ENCODE measurements at regions not wholly inside any gene's neighbourhood (a gene's known extent, or its start where the extent isn't known, plus 50 kb on each side); places are given as distances from the start of the nearest gene placed in this dataset.
A peak's percentile ranks its signal among the peaks of the same experiment; 100 is the strongest.

DNA sequence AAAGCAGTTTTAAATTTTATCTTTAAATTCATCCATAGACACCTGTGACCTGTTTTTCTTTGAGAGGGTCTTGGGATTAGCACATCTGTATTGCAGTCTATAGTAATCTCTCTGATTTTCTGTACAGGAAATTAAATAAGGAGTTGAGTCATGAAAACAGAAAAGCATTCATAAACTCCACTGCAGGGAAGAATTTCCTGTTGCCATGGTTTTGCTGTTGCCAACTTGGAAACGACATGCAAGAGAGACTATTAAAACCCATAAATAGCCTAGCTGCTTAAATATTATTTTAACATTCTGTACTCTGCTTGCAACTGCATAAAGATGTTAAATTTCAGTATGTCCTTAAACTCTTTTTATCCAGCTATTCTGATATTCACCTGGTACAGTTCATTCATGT lies 281.0 kb upstream of the RGS6 start:
- BruUV-seq (replicated peaks) = no TSS peak
- H4K91ac ChIP-seq (ENCODE audit: insufficient read depth, low read depth, low read length) = no peak overlapping the region
- H3K79me1 ChIP-seq (ENCODE audit: low read depth in 1 of 2, low read length in 2 of 2) = peaks cover 9 to 35% of the 10 kb centered on the region in 2 experiments
- H3K27ac ChIP-seq (ENCODE audit: insufficient read depth, low read length) = no peak overlapping the region
- peaks cover 6% of the 10 kb centered on the region for H3K4me1 ChIP-seq (ENCODE audit: control insufficient read depth, insufficient read depth, low read length)
- H2BK5ac ChIP-seq (ENCODE audit: low read depth, low read length, poor library complexity, severe bottlenecking) = peak overlapping the region; percentile 21
- CTCF ChIA-PET = interaction anchor here (0.9 kb wide), 1 partner anchor 176 kb away, joined by 3 read pairs; no protein-coding TSS in a partner anchor
- no peak overlapping the region for H2BK120ac ChIP-seq (ENCODE audit: low read depth, low read length)
- in situ Hi-C loops (cut with MboI; ENCODE audit: low sequenced_read_pairs) = no loop called here
- H2AK5ac ChIP-seq (ENCODE audit: low read depth, low read length) = no peak overlapping the region
- H2BK15ac ChIP-seq (ENCODE audit: low read depth, low read length) = no peak overlapping the region; the same call in 2 of the 3 replicates
- 0 out of 2 replicates have a peak, but pooled peaks cover 3% of the 10 kb centered on the region for H3K9me1 ChIP-seq (ENCODE audit: insufficient read depth, low read length)
- H3K4me2 ChIP-seq (ENCODE audit: low read depth, low read length) = peak overlapping the region; percentile 64; the same call in 1 of the 2 replicates
- H4K20me1 ChIP-seq (ENCODE audit: insufficient read depth, low read length) = no peaks in the 10 kb centered on the region
- DNase-seq (peak; percentile 95), ATAC-seq (ENCODE audit: low read depth) (peak; percentile 96)
- no peak overlapping the region for H3K23ac ChIP-seq (ENCODE audit: low read depth, low read length)
- WGBS, 2 experiments (ENCODE audit: extremely low coverage in 2 of 2, insufficient read length in 1 of 2) = no CpG with 5 or more reads among the region's 1 CpG
- H3K27me3 ChIP-seq (ENCODE audit: control insufficient read depth, insufficient read depth, low read length) = no peaks in the 10 kb centered on the region
- no peak overlapping the region; the same call in 1 of the 2 replicates for H2BK20ac ChIP-seq (ENCODE audit: low read depth, low read length)
- dilution Hi-C loops (cut with HindIII; ENCODE audit: low sequenced_read_pairs, unreplicated experiment) = no loop called here
- peak overlapping the region; percentile 91; the same call in 1 of the 2 replicates for H3K18ac ChIP-seq (ENCODE audit: low read depth, low read length)
- no peak overlapping the region for H3K4ac ChIP-seq (ENCODE audit: low read depth, low read length)
- H3K14ac ChIP-seq (replicated peaks; ENCODE audit: low read depth, low read length) = 0 out of 2 replicates have a peak overlapping the region, but pooled peaks have one; percentile 8
- no peak overlapping the region for H2AFZ ChIP-seq (replicated peaks; ENCODE audit: low read length, poor library complexity)
- H3K36me3 ChIP-seq (ENCODE audit: control insufficient read depth, insufficient read depth, low read length) = peaks cover 1% of the 10 kb centered on the region
- H4K5ac ChIP-seq (ENCODE audit: low read depth, low read length) = 0 out of 2 replicates have a peak overlapping the region, but pooled peaks have one; percentile 36
- H4K8ac ChIP-seq (ENCODE audit: low read depth in 2 of 2, low read length in 2 of 2) = no peak overlapping the region; a peak in 1 of 4 replicates
- no peak overlapping the region for H3K56ac ChIP-seq (ENCODE audit: extremely low read depth, insufficient read depth, low read length)
- intact Hi-C loops (cut with micrococcal nuclease) = no loop called here
- TF ChIP-seq RCOR1 (IDR thresholded peaks at IDR 0.05; ENCODE audit: insufficient replicate concordance, low read length) = no peak
- peak; percentile 18; the same call in 1 of the 2 replicates for TF ChIP-seq CEBPB (IDR thresholded peaks at IDR 0.05; ENCODE audit: low read depth, low read length)
- 0 out of 2 replicates have a peak, but pooled peaks have one; percentile 2 for TF ChIP-seq RAD21 (IDR thresholded peaks at IDR 0.05; ENCODE audit: low read length)
- H3K9me3 ChIP-seq (ENCODE audit: control insufficient read depth, insufficient read depth, low read length) = peaks cover 2% of the 10 kb centered on the region
- H3K9ac ChIP-seq (ENCODE audit: low read depth, low read length) = no peak overlapping the region
- POLR2A ChIA-PET (ENCODE audit: unreplicated experiment) = no interaction called here
- H2AK9ac ChIP-seq (replicated peaks; ENCODE audit: low read depth, low read length, poor library complexity) = no peak overlapping the region
- H3K4me3 ChIP-seq (ENCODE audit: insufficient read depth, low read depth, low read length) = no peak overlapping the region
